Suprapubic skin (tissue), 3 donors: ENCODE measurements at regions not wholly inside any gene's neighbourhood (a gene's known extent, or its start where the extent isn't known, plus 50 kb on each side); places are given as distances from the start of the nearest gene placed in this dataset.

Experiments
- EP300 ChIP-seq: sonication (generic); formaldehyde crosslinking; IDR thresholded peaks from one replicate; pipeline ENCODE4 v1.6.1; 2017; ENCODE audit warnings: antibody characterized with exemption
- TF ChIP-seq, protein P1 (sequence below), 2 donors: fragments of 200-600 bp in 1 of 2; fragments of 450-650 bp in 1 of 2; sonication (generic) in 1 of 2; IDR thresholded peaks; one replicate each; pipeline ENCODE4 v1.5.1; 2016 to 2019; ENCODE audit warnings: antibody characterized with exemption in 2 of 2, mild to moderate bottlenecking in 1 of 2, moderate library complexity in 1 of 2

DNA sequence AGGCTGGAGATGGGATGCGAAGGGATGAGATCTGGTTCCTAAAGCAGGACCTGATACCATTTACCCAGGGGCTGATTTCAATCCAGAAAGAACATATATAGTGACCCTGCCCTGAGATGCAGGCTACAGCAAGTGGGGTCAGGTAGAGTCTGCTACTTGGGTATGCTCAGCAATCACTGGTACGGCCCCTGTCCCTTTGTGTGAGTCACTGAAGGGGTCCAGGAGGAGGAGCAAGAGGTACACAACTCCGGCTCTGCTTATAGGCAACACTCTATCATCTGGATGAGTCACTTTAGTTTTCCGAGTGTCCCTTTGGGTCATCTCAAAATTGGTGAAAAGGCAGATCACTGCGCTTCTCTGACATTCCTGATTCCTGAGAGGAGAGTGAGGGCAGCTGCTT lies 79.6 kb upstream of the SORCS1 start:
- TF ChIP-seq, protein P1, sequence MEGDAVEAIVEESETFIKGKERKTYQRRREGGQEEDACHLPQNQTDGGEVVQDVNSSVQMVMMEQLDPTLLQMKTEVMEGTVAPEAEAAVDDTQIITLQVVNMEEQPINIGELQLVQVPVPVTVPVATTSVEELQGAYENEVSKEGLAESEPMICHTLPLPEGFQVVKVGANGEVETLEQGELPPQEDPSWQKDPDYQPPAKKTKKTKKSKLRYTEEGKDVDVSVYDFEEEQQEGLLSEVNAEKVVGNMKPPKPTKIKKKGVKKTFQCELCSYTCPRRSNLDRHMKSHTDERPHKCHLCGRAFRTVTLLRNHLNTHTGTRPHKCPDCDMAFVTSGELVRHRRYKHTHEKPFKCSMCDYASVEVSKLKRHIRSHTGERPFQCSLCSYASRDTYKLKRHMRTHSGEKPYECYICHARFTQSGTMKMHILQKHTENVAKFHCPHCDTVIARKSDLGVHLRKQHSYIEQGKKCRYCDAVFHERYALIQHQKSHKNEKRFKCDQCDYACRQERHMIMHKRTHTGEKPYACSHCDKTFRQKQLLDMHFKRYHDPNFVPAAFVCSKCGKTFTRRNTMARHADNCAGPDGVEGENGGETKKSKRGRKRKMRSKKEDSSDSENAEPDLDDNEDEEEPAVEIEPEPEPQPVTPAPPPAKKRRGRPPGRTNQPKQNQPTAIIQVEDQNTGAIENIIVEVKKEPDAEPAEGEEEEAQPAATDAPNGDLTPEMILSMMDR (IDR thresholded peaks at IDR 0.05), result no peak
- no peak for TF ChIP-seq EP300
